A172 (cell line): ENCODE measurements at regions not wholly inside any gene's neighbourhood (a gene's known extent, or its start where the extent isn't known, plus 50 kb on each side); places are given as distances from the start of the nearest gene placed in this dataset.

Source experiments
- DNase-seq: peaks from one replicate; pipeline ENCODE4 v3.0.0-alpha.2; 2015; ENCODE audit warnings: low spot score

DNA sequence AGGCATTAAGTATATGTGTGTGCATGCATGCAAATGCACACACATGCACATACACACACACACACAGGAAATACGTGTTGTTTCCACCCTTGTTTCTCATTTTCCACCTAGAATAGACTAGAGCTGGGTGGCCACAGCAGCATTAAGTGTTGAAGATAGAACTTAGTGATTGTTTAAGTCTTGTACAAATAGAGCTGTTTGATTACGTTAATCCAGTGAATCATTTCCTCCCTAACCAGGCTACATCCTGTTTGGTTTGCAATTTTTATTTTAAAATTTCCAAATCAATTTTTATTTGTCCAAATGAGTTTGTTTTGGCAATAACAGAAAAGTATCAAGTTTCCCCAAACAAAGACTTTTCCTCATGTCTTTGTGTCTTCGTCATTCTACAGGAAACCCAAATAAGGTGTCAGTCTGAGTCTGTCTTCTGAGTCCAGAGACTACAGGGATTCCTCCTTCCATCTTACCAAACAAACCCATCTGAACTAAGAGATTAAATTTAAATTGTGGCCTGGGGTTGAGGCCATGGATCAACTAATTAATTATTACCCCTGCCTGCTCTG is 74.6 kb upstream of the GALNT5 start:
- peak; percentile 56 for DNase-seq

DNA sequence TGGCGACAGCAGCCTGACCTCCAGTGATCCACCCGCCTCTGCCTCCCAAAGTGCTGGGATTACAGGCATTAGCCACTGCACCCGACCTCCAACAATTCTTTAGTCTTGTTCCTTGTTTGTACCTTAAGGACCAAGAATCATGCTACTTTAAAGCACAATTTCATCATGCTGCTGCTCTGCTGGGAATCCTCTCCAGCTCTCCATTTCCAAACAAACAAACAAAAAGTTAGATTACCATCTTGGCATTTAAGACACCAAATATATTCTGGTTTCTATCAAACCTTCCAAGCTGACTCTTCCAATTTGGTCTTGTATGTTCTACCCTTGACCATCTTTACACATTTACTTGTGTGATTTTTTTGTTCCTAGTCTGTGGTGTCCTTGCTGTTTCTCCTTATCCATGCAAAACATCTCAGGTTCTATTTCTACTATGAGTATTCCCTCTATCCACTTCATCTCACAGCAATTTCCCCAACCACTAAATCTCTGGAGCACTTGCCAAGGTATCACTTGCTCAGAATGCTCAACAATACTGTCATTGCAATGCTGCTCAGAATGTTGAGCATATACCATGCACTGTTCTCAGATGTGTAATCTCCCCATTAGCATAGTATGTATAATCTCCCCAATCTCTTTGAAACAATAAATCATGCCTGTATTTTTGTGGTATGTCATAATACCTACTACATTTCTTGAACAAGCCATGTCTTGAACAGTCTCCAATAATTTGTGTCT is 73.2 kb upstream of the GALNT5 start:
- no peak for DNase-seq

DNA sequence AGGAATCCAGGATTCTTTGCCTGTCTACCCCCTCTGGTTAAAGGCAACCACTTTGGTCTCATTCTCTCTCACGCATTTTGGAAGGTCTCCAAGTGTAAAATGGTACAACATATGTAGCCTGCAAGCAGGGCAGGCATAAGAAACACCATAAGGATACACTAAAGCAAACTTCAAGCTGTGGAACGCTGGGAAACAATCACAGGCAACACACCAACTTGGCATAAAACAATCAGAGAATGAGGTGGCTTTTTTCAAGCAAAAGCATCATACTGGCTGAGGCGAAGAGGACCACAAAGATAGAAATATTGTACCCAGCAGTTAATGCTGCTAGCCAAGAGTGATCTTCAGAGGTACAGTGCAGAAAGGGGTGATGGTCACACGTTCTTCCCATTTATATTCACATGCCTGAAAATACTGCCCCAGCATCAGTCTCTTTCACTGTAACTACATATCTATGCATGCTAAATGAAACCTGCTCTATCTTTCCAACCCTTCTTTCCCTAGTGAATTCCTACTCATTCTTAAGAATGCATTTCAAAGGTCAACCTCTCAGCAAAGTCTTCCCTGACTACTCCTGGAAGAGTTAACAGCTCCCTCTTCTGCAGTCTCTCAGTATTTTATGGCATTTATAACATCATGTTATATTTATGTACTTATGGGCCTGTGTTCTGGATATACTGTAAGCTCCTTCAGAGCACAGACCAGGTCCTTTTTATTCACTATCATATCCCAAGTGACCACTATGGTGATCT is 71.9 kb upstream of the GALNT5 start:
- DNase-seq, result no peak

DNA sequence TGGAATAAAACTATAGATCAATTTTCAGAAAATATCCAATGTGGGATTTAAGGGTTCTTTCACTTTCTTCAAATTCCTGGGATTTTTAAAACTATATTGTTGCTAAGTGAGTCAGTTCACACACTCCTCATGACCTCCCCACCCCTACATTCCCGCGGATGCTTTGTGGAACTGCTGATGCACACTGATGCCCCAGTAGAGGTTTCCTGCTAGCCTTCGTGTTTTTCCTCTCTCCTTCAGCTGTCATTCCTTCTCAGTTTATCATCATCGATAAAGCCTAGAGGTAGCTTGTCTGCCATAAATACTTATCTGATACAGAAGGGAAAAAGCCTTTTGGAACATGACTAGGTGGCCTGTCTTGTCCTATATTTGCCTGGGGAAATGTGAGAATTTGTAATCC is 67.4 kb upstream of the GALNT5 start:
- peak; percentile 55 for DNase-seq

DNA sequence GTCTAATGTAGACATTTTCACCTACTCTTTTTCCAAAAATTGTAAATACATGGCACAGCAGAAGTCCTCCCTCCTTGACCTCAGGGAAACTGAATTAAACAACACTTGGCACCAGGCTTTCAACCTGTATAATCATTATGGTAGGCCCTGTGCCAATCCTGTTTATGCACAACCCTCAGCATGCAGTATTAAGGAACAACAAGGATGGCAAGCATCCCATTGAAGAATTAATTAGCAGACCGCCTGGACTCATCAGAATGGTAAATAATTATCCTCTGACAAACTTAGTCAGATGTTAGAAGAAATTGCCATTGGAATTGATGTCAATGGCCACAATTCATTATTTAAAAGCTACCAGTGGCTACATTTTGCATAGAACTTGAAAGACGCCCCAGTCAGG is 66.3 kb upstream of the GALNT5 start:
- no peak for DNase-seq

DNA sequence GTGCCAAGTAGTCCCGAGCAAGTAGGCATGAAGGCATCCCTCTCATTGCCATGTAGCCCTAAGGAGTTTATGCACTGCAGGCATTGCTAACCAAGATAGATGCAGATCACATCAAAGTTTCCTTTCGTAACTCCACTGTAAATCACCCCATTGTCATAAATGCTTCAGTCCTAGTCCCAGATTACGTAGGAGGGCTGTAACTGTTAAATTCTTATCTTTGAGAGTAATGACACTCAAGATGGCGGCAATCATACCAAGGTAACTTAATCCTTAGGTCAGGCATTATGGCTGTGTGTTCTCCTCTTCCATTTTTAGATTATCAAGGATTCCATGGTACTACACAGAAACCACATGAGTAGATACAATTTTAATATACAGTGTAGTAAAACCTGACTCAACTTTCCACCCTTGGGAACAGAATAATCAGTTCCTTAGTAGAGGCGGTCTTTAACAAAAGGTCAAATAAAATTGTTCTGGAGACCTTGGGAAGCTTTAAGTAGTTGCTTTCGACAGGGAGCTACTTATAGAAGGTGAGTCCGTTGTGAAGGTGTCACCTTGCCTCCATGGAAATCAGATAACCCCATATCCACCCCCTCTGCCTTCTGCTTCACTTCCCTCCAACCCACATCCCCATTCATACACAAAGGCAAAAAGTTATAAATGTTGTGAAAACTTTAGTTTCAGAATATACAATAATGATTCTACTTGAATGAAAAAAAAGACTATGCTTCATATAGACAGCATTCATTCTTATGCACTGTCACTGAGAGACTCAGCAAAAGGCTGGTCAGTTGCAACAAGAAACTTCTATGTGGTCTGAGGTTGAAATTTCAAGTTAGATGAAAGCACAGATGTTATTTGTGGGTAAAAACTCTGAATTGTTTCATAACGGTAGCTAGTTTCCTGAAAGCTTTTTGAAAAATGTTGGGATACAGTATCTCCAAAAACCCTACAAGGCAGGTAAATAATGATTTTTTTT is 64.8 kb upstream of the GALNT5 start:
- DNase-seq, result no peak

DNA sequence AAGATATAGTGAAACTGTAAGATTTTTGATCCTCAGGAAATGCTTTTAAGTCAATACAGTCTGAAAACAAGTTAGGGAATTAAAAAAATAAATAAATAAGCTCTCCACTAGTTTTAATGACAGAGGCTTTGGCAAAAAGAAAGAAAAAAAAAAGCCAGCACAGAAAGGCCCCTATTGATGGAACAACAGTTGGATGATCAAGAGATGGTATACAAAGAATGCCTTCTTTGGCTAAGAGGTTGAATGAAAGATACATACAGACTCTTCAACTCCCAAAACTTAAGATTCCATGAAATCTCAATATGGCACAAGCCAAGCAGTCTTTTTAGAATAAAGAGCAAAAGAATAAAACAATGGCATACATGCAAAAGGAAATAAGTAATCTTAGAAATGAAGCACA is 64.0 kb upstream of the GALNT5 start:
- DNase-seq, result no peak

DNA sequence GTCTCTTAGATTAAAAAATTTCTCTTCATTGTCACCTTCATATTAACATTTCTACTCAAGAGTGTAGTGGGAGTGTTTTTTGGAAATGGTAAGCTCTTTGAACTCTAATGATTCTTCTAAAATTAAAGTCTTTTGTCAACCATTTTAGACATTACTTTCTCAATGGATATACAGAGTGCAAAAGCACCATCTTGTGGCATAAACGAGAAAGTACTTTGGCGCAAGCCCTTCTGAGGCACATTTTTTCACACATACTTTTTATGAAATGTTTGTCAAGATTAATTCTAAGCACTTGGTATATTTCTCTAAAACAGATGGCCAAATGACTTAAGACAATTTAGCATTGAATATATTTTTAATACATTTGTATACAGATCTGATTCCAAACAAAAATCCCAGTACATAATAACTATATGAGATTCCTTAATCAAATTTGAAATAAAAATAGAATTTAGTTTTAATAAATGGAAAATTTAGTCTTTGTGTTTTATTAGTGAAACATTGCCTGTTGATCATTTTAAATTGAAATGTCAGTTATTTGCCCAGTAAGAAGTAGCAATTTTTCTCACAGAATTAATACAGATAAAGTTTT is 63.3 kb upstream of the GALNT5 start:
- peak; percentile 44 for DNase-seq

DNA sequence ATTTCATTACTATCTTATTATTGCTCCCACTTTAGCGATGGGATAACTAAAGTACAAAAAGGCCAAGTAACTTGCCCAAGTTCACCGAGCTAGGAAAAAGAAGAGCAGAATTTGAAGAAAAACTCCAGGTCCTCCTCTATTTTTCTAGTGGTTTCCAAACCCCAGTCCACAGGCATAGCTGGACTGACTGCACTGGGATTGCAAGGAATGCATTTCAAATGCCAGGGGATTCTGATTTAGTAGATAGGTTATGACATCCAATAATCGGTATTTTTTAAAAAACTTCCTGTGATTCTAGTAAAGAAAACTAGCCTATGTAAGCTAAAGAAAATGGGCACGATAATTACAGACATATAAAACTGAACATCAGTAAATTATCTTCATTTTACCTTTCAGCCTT is 62.7 kb upstream of the GALNT5 start:
- DNase-seq, result no peak

DNA sequence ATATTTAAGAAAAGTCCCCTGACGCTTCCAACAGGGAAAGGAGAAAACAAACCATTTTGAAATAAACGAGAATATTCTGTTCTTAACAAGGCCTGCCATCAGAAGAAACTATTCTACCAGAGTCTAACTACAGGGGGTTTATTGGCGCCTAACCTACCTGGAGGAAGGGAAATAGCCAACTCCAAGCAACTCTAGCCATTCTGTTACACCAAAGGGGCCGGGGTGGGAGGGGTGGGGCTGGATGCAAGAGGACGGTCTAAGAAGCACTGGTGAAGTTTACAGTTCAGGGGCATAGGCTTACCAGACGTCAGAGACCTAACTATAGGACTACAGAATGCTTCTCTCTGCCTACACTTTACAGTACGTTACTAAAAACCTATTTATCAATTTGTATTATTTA is 60.5 kb upstream of the GALNT5 start:
- no peak for DNase-seq

DNA sequence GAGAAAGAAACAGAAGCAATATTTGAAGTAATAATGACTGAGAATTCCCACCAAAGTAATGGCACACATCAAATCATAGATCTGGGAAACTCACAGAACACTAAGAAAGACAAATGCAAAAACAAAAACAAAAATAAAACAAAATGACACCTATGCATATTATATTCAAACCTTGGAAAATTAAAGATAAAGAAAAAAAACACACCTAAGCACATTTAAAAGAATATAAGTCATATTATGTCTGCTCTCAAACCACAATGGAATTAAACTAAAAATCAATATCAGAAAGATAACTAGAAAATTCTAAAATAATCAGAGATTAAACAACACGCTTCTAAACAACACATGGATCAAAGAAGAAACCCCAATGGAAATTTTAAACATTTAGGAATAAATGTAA is 59.7 kb upstream of the GALNT5 start:
- no peak for DNase-seq

DNA sequence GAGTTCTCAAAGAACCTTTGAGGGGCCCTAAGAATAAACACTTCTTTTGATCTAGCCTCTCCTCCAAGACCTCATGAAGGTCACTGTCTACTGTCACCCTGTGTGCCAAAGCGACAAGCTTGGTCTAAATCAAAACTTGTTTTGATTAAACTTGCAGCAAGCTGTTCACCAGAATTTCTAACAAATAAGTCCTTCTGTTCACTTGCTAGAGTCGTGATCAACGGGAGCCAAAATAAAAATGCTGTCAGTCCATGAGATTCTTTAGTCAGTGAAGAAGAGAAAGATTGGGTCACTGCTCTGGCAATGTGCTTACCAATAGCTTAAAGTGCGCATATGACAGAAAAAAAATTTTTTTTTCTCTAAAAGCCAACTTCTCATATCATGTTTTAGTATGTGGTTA is 53.9 kb upstream of the GALNT5 start:
- DNase-seq, result no peak

DNA sequence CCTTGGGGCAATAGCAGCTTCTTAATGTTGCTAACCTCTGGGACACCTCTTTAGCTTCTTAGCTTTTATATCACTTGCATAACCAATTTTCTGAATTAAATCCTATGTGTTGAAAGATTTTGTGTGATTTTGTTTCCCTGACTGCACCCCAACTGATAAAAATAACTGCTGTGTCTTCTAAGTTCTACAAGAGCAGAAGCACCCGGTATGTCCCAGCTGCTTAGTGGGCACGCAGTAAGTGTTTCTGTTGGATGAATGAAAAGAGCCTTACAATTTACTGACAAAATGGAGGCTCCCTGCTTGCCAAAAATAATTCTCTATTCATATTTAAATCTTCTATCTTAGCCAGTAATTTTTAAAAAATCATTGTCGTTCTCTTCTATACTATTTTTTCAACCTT is 53.1 kb upstream of the GALNT5 start:
- DNase-seq, result no peak

DNA sequence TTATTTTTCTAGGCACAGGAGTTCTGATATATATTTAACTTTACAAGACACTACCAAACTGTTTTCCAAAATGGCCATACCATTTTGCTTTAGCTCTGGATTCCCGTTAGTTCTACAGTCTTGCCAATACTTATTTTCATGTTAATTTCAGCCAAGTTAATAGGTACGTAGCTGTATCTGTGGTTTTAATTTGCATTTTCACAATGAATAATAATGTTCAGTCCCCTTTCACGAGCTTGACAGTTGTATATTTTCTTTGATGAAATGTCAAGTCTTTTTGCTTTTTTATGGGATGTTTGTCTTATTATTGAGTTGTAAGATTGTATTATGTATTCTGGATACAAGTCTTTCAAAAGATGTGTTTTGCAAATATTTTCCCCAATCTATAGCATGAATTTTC is 50.6 kb upstream of the GALNT5 start:
- no peak for DNase-seq
